Naive thymus-derived CD4-positive, alpha-beta T cell (primary cell): ENCODE measurements at regions not wholly inside any gene's neighbourhood (a gene's known extent, or its start where the extent isn't known, plus 50 kb on each side); places are given as distances from the start of the nearest gene placed in this dataset.

Experiments used
- ATAC-seq: fragments of 150-1000 bp; cut with Tn5 transposase; 2 replicates; pipeline ENCODE4 v1.10.0; 2021; ENCODE audit warnings: mild to moderate bottlenecking, moderate library complexity
- CTCF ChIA-PET: fragments of 350-600 bp; sonication (Branson Sonifier 250); formaldehyde crosslinking; loops from one replicate; lab custom pipeline; 2021; ENCODE audit warnings: antibody characterized with exemption; lab: Charles Lee
- POLR2A ChIA-PET: fragments of 350-600 bp; sonication (Branson Sonifier 250); formaldehyde crosslinking; loops from one replicate; lab custom pipeline; 2021; ENCODE audit warnings: antibody characterized with exemption, inconsistent platforms; lab: Charles Lee
- DNase-seq, 9 donors: peaks; one replicate each; pipeline versions ENCODE4 v3.0.0 to v3.0.0-alpha.2; 2020 to 2022; ENCODE audit warnings: mixed read lengths in 1 of 9
- H3K27ac ChIP-seq: one replicate; pipeline ENCODE4 v1.7.0; 2013; ENCODE audit warnings: mild to moderate bottlenecking, low read depth, low read length, moderate library complexity
- H3K27me3 ChIP-seq, 2 donors: one replicate each; pipeline ENCODE4 v1.7.0; 2013; ENCODE audit warnings: low read length in 2 of 2, mild to moderate bottlenecking in 2 of 2, moderate library complexity in 2 of 2; ENCODE audit not compliant: control insufficient read depth in 2 of 2, insufficient read depth in 2 of 2
- H3K36me3 ChIP-seq, 3 experiments: 1 replicate in 2 of 3; 2 replicates in 1 of 3; pipeline ENCODE4 v1.7.0; 2013; ENCODE audit warnings: low read length in 3 of 3, mild to moderate bottlenecking in 3 of 3, moderate library complexity in 1 of 3; ENCODE audit not compliant: insufficient read depth in 3 of 3, control insufficient read depth in 2 of 3
- H3K4me1 ChIP-seq, 2 donors: one replicate each; pipeline ENCODE4 v1.7.0; 2013; ENCODE audit warnings: low read length in 2 of 2, mild to moderate bottlenecking in 2 of 2, moderate library complexity in 1 of 2; ENCODE audit not compliant: control insufficient read depth in 2 of 2, insufficient read depth in 2 of 2
- H3K4me3 ChIP-seq: 2 replicates; pipeline ENCODE4 v1.7.0; 2013; ENCODE audit warnings: mild to moderate bottlenecking, low read length
- H3K9me3 ChIP-seq, 3 experiments: 1 replicate in 2 of 3; 2 replicates in 1 of 3; pipeline ENCODE4 v1.7.0; 2013; ENCODE audit warnings: low read length in 3 of 3; ENCODE audit not compliant: control insufficient read depth in 2 of 3
- H3K27ac Mint-ChIP-seq, 9 donors: one replicate each; pipeline ENCODE4 v1.8.0; 2020 to 2022; ENCODE audit warnings: mixed read lengths in 9 of 9, mild to moderate bottlenecking in 8 of 9, moderate library complexity in 5 of 9, inconsistent platforms in 2 of 9
- H3K27me3 Mint-ChIP-seq, 5 donors: one replicate each; pipeline ENCODE4 v1.8.0; 2021 to 2022; ENCODE audit warnings: mixed read lengths in 5 of 5, mild to moderate bottlenecking in 1 of 5
- H3K36me3 Mint-ChIP-seq, 5 donors: one replicate each; pipeline ENCODE4 v1.8.0; 2020 to 2022; ENCODE audit warnings: mixed read lengths in 5 of 5, mild to moderate bottlenecking in 3 of 5, inconsistent platforms in 1 of 5
- H3K4me1 Mint-ChIP-seq, 7 donors: one replicate each; pipeline ENCODE4 v1.8.0; 2020 to 2022; ENCODE audit warnings: mixed read lengths in 7 of 7, mild to moderate bottlenecking in 3 of 7, inconsistent platforms in 1 of 7
- H3K4me3 Mint-ChIP-seq, 10 donors: one replicate each; pipeline ENCODE4 v1.8.0; 2020 to 2022; ENCODE audit warnings: mild to moderate bottlenecking in 10 of 10, mixed read lengths in 10 of 10, moderate library complexity in 6 of 10, inconsistent platforms in 2 of 10
- H3K9me3 Mint-ChIP-seq, 11 donors: one replicate each; pipeline ENCODE4 v1.8.0; 2020 to 2022; ENCODE audit warnings: mixed read lengths in 11 of 11, mild to moderate bottlenecking in 4 of 11, inconsistent platforms in 1 of 11, moderate library complexity in 1 of 11
- intact Hi-C, 2 donors: fragments of 100-400 bp; cut with micrococcal nuclease; formaldehyde crosslinking; loops; one replicate each; pipeline ENCODE4 v1.15.1; 2023

- H3K9me3 ChIP-seq = no peaks in the 10 kb centered on the region
- Mint-ChIP-seq H3K4me1 (no peaks in the 10 kb centered on the region), H3K9me3 (peaks cover 0 to 7% (median 0%) of the 10 kb centered on the region in 11 donors), H3K36me3 (no peaks in the 10 kb centered on the region), H3K27me3 (peaks cover 0 to 4% (median 0%) of the 10 kb centered on the region in 5 donors), H3K4me3 (no peak overlapping the region), H3K27ac (no peak overlapping the region)
- no peak overlapping the region for H3K4me3 ChIP-seq
- CTCF ChIA-PET = no interaction called here
- no peak overlapping the region for H3K27ac ChIP-seq
- POLR2A ChIA-PET = no interaction called here
- no peaks in the 10 kb centered on the region for H3K27me3 ChIP-seq
- intact Hi-C loops = no loop called here
- ATAC-seq (no peak), DNase-seq (no peak)
- H3K36me3 ChIP-seq = no peaks in the 10 kb centered on the region
- H3K4me1 ChIP-seq = no peaks in the 10 kb centered on the region
These were observed 693.6 kb upstream of the MAP3K7 start for GRCh38 chr6:91280494-91280830.

- no peak for ATAC-seq
- Mint-ChIP-seq H3K9me3 (peaks cover 0 to 7% (median under 1%) of the 10 kb centered on the region in 11 donors), H3K36me3 (no peaks in the 10 kb centered on the region), H3K4me3 (no peak overlapping the region), H3K27ac (no peak overlapping the region), H3K27me3 (peaks cover 0 to 4% (median 0%) of the 10 kb centered on the region in 5 donors), H3K4me1 (no peaks in the 10 kb centered on the region)
- no peaks in the 10 kb centered on the region for H3K27me3 ChIP-seq
- POLR2A ChIA-PET = no interaction called here
- CTCF ChIA-PET = no interaction called here
- H3K4me1 ChIP-seq = no peaks in the 10 kb centered on the region
- no peak overlapping the region for H3K4me3 ChIP-seq
- intact Hi-C loops = no loop called here
- DNase-seq = no peak
- H3K9me3 ChIP-seq = no peaks in the 10 kb centered on the region
- H3K27ac ChIP-seq = no peak overlapping the region
- no peaks in the 10 kb centered on the region for H3K36me3 ChIP-seq
These were observed 693.0 kb upstream of the MAP3K7 start for GRCh38 chr6:91279740-91280493.

GRCh38 chr6:91278416-91278815 lies 691.5 kb upstream of the MAP3K7 start:
- no peak overlapping the region for H3K4me3 ChIP-seq
- ATAC-seq (no peak), DNase-seq (no peak)
- H3K27me3 Mint-ChIP-seq = peaks cover 0 to 4% (median 0%) of the 10 kb centered on the region in 5 donors
- no peak overlapping the region for H3K27ac Mint-ChIP-seq
- no peaks in the 10 kb centered on the region for H3K36me3 Mint-ChIP-seq
- intact Hi-C loops = no loop called here
- no peaks in the 10 kb centered on the region for H3K27me3 ChIP-seq
- ChIA-PET POLR2A (no interaction called here), CTCF (no interaction called here)
- no peaks in the 10 kb centered on the region for H3K4me1 ChIP-seq
- H3K4me3 Mint-ChIP-seq = no peak overlapping the region
- H3K36me3 ChIP-seq = no peaks in the 10 kb centered on the region
- no peak overlapping the region for H3K27ac ChIP-seq
- H3K9me3 Mint-ChIP-seq = peaks cover 0 to 7% (median 3%) of the 10 kb centered on the region in 11 donors
- H3K9me3 ChIP-seq = no peaks in the 10 kb centered on the region
- H3K4me1 Mint-ChIP-seq = no peaks in the 10 kb centered on the region

GRCh38 chr6:91276315-91276714 lies 689.4 kb upstream of the MAP3K7 start:
- peaks cover 0 to 4% (median 0%) of the 10 kb centered on the region in 3 experiments for H3K9me3 ChIP-seq
- H3K4me3 ChIP-seq = no peak overlapping the region
- no peaks in the 10 kb centered on the region for H3K27me3 ChIP-seq
- H3K27ac Mint-ChIP-seq = no peak overlapping the region
- no peaks in the 10 kb centered on the region for H3K4me1 Mint-ChIP-seq
- H3K36me3 Mint-ChIP-seq = no peaks in the 10 kb centered on the region
- no peaks in the 10 kb centered on the region for H3K4me1 ChIP-seq
- H3K4me3 Mint-ChIP-seq = no peak overlapping the region
- no peak overlapping the region for H3K27ac ChIP-seq
- CTCF ChIA-PET = no interaction called here
- DNase-seq (no peak), ATAC-seq (no peak)
- no peaks in the 10 kb centered on the region for H3K36me3 ChIP-seq
- peaks cover 0 to 7% (median 3%) of the 10 kb centered on the region in 11 donors for H3K9me3 Mint-ChIP-seq
- peaks cover 0 to 4% (median 0%) of the 10 kb centered on the region in 5 donors for H3K27me3 Mint-ChIP-seq
- POLR2A ChIA-PET = no interaction called here
- intact Hi-C loops = no loop called here

GRCh38 chr6:91273729-91274128 lies 686.9 kb upstream of the MAP3K7 start:
- H3K36me3 ChIP-seq = no peaks in the 10 kb centered on the region
- H3K4me1 ChIP-seq = no peaks in the 10 kb centered on the region
- H3K4me1 Mint-ChIP-seq = no peaks in the 10 kb centered on the region
- H3K9me3 Mint-ChIP-seq = peaks cover 0 to 7% (median 3%) of the 10 kb centered on the region in 11 donors
- H3K4me3 ChIP-seq = no peak overlapping the region
- H3K27ac ChIP-seq = no peak overlapping the region
- ChIA-PET CTCF (no interaction called here), POLR2A (no interaction called here)
- H3K36me3 Mint-ChIP-seq = no peaks in the 10 kb centered on the region
- no peaks in the 10 kb centered on the region for H3K27me3 Mint-ChIP-seq
- H3K4me3 Mint-ChIP-seq = no peak overlapping the region
- intact Hi-C loops = no loop called here
- ATAC-seq (no peak), DNase-seq (no peak)
- peaks cover 0 to 5% (median 0%) of the 10 kb centered on the region in 3 experiments for H3K9me3 ChIP-seq
- H3K27ac Mint-ChIP-seq = no peak overlapping the region
- no peaks in the 10 kb centered on the region for H3K27me3 ChIP-seq

- H3K4me3 Mint-ChIP-seq = no peak overlapping the region
- Histone ChIP-seq H3K4me1 (no peaks in the 10 kb centered on the region), H3K27ac (no peak overlapping the region), H3K9me3 (peaks cover 0 to 5% (median 0%) of the 10 kb centered on the region in 3 experiments), H3K4me3 (no peak overlapping the region), H3K27me3 (no peaks in the 10 kb centered on the region), H3K36me3 (no peaks in the 10 kb centered on the region)
- no peaks in the 10 kb centered on the region for H3K36me3 Mint-ChIP-seq
- ATAC-seq = no peak
- no peak for DNase-seq
- ChIA-PET POLR2A (interaction anchor here (0.6 kb wide), 1 partner anchor 134 kb away, joined by 3 read pairs; no protein-coding TSS in a partner anchor), CTCF (no interaction called here)
- no peaks in the 10 kb centered on the region for H3K27me3 Mint-ChIP-seq
- H3K9me3 Mint-ChIP-seq = peaks cover 0 to 8% (median 3%) of the 10 kb centered on the region in 11 donors
- no peak overlapping the region for H3K27ac Mint-ChIP-seq
- intact Hi-C loops = no loop called here
- H3K4me1 Mint-ChIP-seq = no peaks in the 10 kb centered on the region
These were observed 684.9 kb upstream of the MAP3K7 start for GRCh38 chr6:91271807-91272206.

- Mint-ChIP-seq H3K27me3 (no peaks in the 10 kb centered on the region), H3K9me3 (peaks cover 0 to 8% (median 2%) of the 10 kb centered on the region in 11 donors), H3K27ac (no peak overlapping the region), H3K36me3 (no peaks in the 10 kb centered on the region), H3K4me3 (no peak overlapping the region), H3K4me1 (no peaks in the 10 kb centered on the region)
- DNase-seq (no peak), ATAC-seq (no peak)
- H3K9me3 ChIP-seq = peaks cover 0 to 5% (median 0%) of the 10 kb centered on the region in 3 experiments
- POLR2A ChIA-PET = no interaction called here
- no peaks in the 10 kb centered on the region for H3K27me3 ChIP-seq
- no peaks in the 10 kb centered on the region for H3K36me3 ChIP-seq
- H3K4me1 ChIP-seq = no peaks in the 10 kb centered on the region
- CTCF ChIA-PET = no interaction called here
- no peak overlapping the region for H3K27ac ChIP-seq
- intact Hi-C loops = no loop called here
- H3K4me3 ChIP-seq = no peak overlapping the region
These were observed 682.1 kb upstream of the MAP3K7 start for GRCh38 chr6:91268941-91269340.
